GM23338 (cell line): ENCODE measurements at regions not wholly inside any gene's neighbourhood (a gene's known extent, or its start where the extent isn't known, plus 50 kb on each side); places are given as distances from the start of the nearest gene placed in this dataset.

ENCODE experiments used
- ATAC-seq: fragments of 200-7000 bp; cut with Tn5 transposase; 3 replicates; pipeline ENCODE4 v1.9.1; 2020
- DNase-seq: peaks from one replicate; pipeline ENCODE4 v3.0.0-alpha.2; 2015; ENCODE audit warnings: low spot score
- H2AFZ ChIP-seq: fragments of 200-600 bp; sonication (generic); 2 replicates; pipeline ENCODE4 v1.8.0; 2016; ENCODE audit warnings: antibody characterized with exemption, mild to moderate bottlenecking, moderate library complexity
- H3F3A ChIP-seq: fragments of 200-600 bp; sonication (generic); replicated peaks from 2 replicates; pipeline ENCODE4 v1.8.0; 2017; ENCODE audit warnings: antibody characterized with exemption, mixed run types, low read depth
- H3K27ac ChIP-seq: fragments of 200-600 bp; sonication (generic); 2 replicates; pipeline ENCODE4 v1.6.1; 2016; ENCODE audit warnings: low read depth
- H3K27me3 ChIP-seq: fragments of 200-600 bp; sonication (generic); 2 replicates; pipeline ENCODE4 v1.8.0; 2016; ENCODE audit warnings: mild to moderate bottlenecking, mixed run types, moderate library complexity; ENCODE audit not compliant: insufficient read depth
- H3K36me3 ChIP-seq: fragments of 200-600 bp; sonication (generic); 2 replicates; pipeline ENCODE4 v1.8.0; 2016; ENCODE audit warnings: mild to moderate bottlenecking; ENCODE audit not compliant: insufficient read depth
- H3K4me1 ChIP-seq: fragments of 200-600 bp; sonication (generic); 2 replicates; pipeline ENCODE4 v1.8.0; 2016; ENCODE audit warnings: mild to moderate bottlenecking, moderate library complexity; ENCODE audit not compliant: insufficient read depth
- H3K4me2 ChIP-seq: fragments of 200-600 bp; sonication (generic); 2 replicates; pipeline ENCODE4 v1.7.1; 2017; ENCODE audit warnings: mixed run types
- H3K4me3 ChIP-seq: fragments of 200-600 bp; sonication (generic); 2 replicates; pipeline ENCODE4 v1.6.1; 2016; ENCODE audit warnings: mixed run types
- H3K79me2 ChIP-seq: fragments of 200-600 bp; sonication (generic); replicated peaks from 2 replicates; pipeline ENCODE4 v1.8.0; 2017; ENCODE audit warnings: mild to moderate bottlenecking; ENCODE audit not compliant: insufficient read depth
- H3K9me2 ChIP-seq: fragments of 200-600 bp; sonication (generic); 2 replicates; pipeline ENCODE4 v1.8.0; 2017; ENCODE audit not compliant: insufficient read depth
- H4K20me1 ChIP-seq: fragments of 200-600 bp; sonication (generic); replicated peaks from 2 replicates; pipeline ENCODE4 v1.8.0; 2017; ENCODE audit warnings: mild to moderate bottlenecking; ENCODE audit not compliant: insufficient read depth
- H3K27ac Mint-ChIP-seq: 2 replicates; pipeline ENCODE4 v1.8.0; 2020; ENCODE audit warnings: inconsistent platforms, mild to moderate bottlenecking, moderate library complexity, mixed read lengths
- H3K27me3 Mint-ChIP-seq: 3 replicates; pipeline ENCODE4 v1.8.0; 2022; ENCODE audit warnings: low read depth, mild to moderate bottlenecking, moderate library complexity, mixed read lengths, inconsistent platforms; ENCODE audit not compliant: insufficient read depth, poor library complexity
- H3K36me3 Mint-ChIP-seq: 3 replicates; pipeline ENCODE4 v1.8.0; 2021; ENCODE audit warnings: low read depth, mild to moderate bottlenecking, inconsistent platforms, moderate library complexity, mixed read lengths
- H3K4me1 Mint-ChIP-seq: 3 replicates; pipeline ENCODE4 v1.8.0; 2020; ENCODE audit warnings: mild to moderate bottlenecking, inconsistent platforms, mixed read lengths
- H3K4me3 Mint-ChIP-seq: 3 replicates; pipeline ENCODE4 v1.8.0; 2021; ENCODE audit warnings: moderate library complexity, mild to moderate bottlenecking, inconsistent platforms, mixed read lengths
- H3K9me3 Mint-ChIP-seq: 3 replicates; pipeline ENCODE4 v1.8.0; 2020; ENCODE audit warnings: moderate library complexity, mild to moderate bottlenecking, inconsistent platforms, mixed read lengths
- CREB1 ChIP-seq: fragments of 250-450 bp; sonication (Bioruptor Pico); IDR thresholded peaks from 2 replicates; pipeline ENCODE4 v1.5.0; 2020; ENCODE audit warnings: low read depth, mild to moderate bottlenecking, moderate library complexity
- JUNB ChIP-seq: IDR thresholded peaks from one replicate; pipeline ENCODE4 v1.6.1; 2016; ENCODE audit warnings: antibody characterized with exemption; ENCODE audit not compliant: unreplicated experiment
- ZNF114 ChIP-seq: fragments of 250-450 bp; sonication (Bioruptor Pico); IDR thresholded peaks from 2 replicates; pipeline ENCODE4 v1.5.0; 2020; ENCODE audit warnings: mild to moderate bottlenecking, moderate library complexity
- ZNF462 ChIP-seq: fragments of 250-450 bp; sonication (Bioruptor Pico); IDR thresholded peaks from 2 replicates; pipeline ENCODE4 v1.5.0; 2020; ENCODE audit warnings: mild to moderate bottlenecking, moderate library complexity
- TF ChIP-seq, protein P1 (sequence below): IDR thresholded peaks from one replicate; pipeline ENCODE4 v1.6.1; 2018; ENCODE audit warnings: antibody characterized with exemption; ENCODE audit not compliant: unreplicated experiment

- no peak overlapping the region for H3K4me3 ChIP-seq
- H3F3A ChIP-seq = no peaks in the 10 kb centered on the region
- no peak for DNase-seq
- no peaks in the 10 kb centered on the region for H4K20me1 ChIP-seq
- H3K27ac Mint-ChIP-seq = no peak overlapping the region
- H3K79me2 ChIP-seq = no peaks in the 10 kb centered on the region
- H3K36me3 ChIP-seq = no peaks in the 10 kb centered on the region
- no peaks in the 10 kb centered on the region for H3K27me3 Mint-ChIP-seq
- no peak overlapping the region for H3K27ac ChIP-seq
- H2AFZ ChIP-seq = no peak overlapping the region
- H3K9me3 Mint-ChIP-seq = no peaks in the 10 kb centered on the region; the same call in 2 of the 3 replicates
- no peaks in the 10 kb centered on the region for H3K4me1 Mint-ChIP-seq
- 0 out of 2 replicates have a peak, but pooled peaks cover 4% of the 10 kb centered on the region for H3K9me2 ChIP-seq
- H3K36me3 Mint-ChIP-seq = no peaks in the 10 kb centered on the region
- peaks cover 8% of the 10 kb centered on the region; the same call in 1 of the 2 replicates for H3K4me1 ChIP-seq
- TF ChIP-seq CREB1 (CRISPR knock-in tag) (no peak), ZNF462 (CRISPR knock-in tag) (no peak), JUNB (no peak), ZNF114 (CRISPR knock-in tag) (no peak)
- TF ChIP-seq, protein P1, sequence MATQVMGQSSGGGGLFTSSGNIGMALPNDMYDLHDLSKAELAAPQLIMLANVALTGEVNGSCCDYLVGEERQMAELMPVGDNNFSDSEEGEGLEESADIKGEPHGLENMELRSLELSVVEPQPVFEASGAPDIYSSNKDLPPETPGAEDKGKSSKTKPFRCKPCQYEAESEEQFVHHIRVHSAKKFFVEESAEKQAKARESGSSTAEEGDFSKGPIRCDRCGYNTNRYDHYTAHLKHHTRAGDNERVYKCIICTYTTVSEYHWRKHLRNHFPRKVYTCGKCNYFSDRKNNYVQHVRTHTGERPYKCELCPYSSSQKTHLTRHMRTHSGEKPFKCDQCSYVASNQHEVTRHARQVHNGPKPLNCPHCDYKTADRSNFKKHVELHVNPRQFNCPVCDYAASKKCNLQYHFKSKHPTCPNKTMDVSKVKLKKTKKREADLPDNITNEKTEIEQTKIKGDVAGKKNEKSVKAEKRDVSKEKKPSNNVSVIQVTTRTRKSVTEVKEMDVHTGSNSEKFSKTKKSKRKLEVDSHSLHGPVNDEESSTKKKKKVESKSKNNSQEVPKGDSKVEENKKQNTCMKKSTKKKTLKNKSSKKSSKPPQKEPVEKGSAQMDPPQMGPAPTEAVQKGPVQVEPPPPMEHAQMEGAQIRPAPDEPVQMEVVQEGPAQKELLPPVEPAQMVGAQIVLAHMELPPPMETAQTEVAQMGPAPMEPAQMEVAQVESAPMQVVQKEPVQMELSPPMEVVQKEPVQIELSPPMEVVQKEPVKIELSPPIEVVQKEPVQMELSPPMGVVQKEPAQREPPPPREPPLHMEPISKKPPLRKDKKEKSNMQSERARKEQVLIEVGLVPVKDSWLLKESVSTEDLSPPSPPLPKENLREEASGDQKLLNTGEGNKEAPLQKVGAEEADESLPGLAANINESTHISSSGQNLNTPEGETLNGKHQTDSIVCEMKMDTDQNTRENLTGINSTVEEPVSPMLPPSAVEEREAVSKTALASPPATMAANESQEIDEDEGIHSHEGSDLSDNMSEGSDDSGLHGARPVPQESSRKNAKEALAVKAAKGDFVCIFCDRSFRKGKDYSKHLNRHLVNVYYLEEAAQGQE = no peak
- no peak overlapping the region for H3K4me3 Mint-ChIP-seq
- no peaks in the 10 kb centered on the region for H3K27me3 ChIP-seq
- ATAC-seq = no peak
- H3K4me2 ChIP-seq = no peak overlapping the region
These were observed 100.8 kb upstream of the TLE4 start for GRCh38 chr9:79470954-79471353.
